Kidney epithelial cell (primary cell): ENCODE measurements at regions not wholly inside any gene's neighbourhood (a gene's known extent, or its start where the extent isn't known, plus 50 kb on each side); places are given as distances from the start of the nearest gene placed in this dataset.

Experiments
- DNase-seq: peaks from one replicate; pipeline ENCODE4 v3.0.0-alpha.2; 2010; ENCODE audit warnings: low read depth
- H3K27me3 ChIP-seq: 2 replicates; pipeline ENCODE4 v1.6.0; 2011; ENCODE audit warnings: low read length; ENCODE audit not compliant: control insufficient read depth, insufficient read depth
- H3K36me3 ChIP-seq: 2 replicates; pipeline ENCODE4 v1.5.1; 2011; ENCODE audit warnings: low read length; ENCODE audit not compliant: control insufficient read depth, insufficient read depth
- H3K4me3 ChIP-seq: 2 replicates; pipeline ENCODE4 v1.5.1; 2011; ENCODE audit warnings: low read depth, mild to moderate bottlenecking, control low read depth, low read length
- CTCF ChIP-seq: IDR thresholded peaks from 2 replicates; pipeline ENCODE4 v1.5.1; 2011; ENCODE audit warnings: mild to moderate bottlenecking, moderate library complexity, low read length, control low read depth, inconsistent platforms; ENCODE audit not compliant: insufficient read depth, poor library complexity, severe bottlenecking

- no peak overlapping the region for H3K4me3 ChIP-seq
- H3K27me3 ChIP-seq, result no peaks in the 10 kb centered on the region
- no peak for TF ChIP-seq CTCF
- DNase-seq, result no peak
- H3K36me3 ChIP-seq, result no peaks in the 10 kb centered on the region
Measured at GRCh38 chr13:50588491-50589130, 254.9 kb downstream of the DLEU7 start.

GRCh38 chr13:50589139-50589538 lies 254.4 kb downstream of the DLEU7 start:
- no peaks in the 10 kb centered on the region for H3K36me3 ChIP-seq
- TF ChIP-seq CTCF, result no peak
- H3K27me3 ChIP-seq, result no peaks in the 10 kb centered on the region
- peak; percentile 55 for DNase-seq
- no peak overlapping the region for H3K4me3 ChIP-seq

- TF ChIP-seq CTCF, result no peak
- no peaks in the 10 kb centered on the region for H3K36me3 ChIP-seq
- peak; percentile 48 for DNase-seq
- no peaks in the 10 kb centered on the region for H3K27me3 ChIP-seq
- H3K4me3 ChIP-seq, result no peak overlapping the region
Measured at GRCh38 chr13:50589651-50590054, 253.8 kb downstream of the DLEU7 start.

GRCh38 chr13:50592412-50593155 lies 250.9 kb downstream of the DLEU7 start:
- no peaks in the 10 kb centered on the region for H3K27me3 ChIP-seq
- H3K36me3 ChIP-seq, result no peaks in the 10 kb centered on the region
- no peak for TF ChIP-seq CTCF
- no peak overlapping the region for H3K4me3 ChIP-seq
- DNase-seq, result peak; percentile 39

- H3K36me3 ChIP-seq, result no peaks in the 10 kb centered on the region
- TF ChIP-seq CTCF, result no peak
- H3K27me3 ChIP-seq, result no peaks in the 10 kb centered on the region
- no peak for DNase-seq
- no peak overlapping the region for H3K4me3 ChIP-seq
Measured at GRCh38 chr13:50593207-50593606, 250.3 kb downstream of the DLEU7 start.
